ENCODE measurements at regions not wholly inside any gene's neighbourhood (a gene's known extent, or its start where the extent isn't known, plus 50 kb on each side); places are given as distances from the start of the nearest gene placed in this dataset.

DNA sequence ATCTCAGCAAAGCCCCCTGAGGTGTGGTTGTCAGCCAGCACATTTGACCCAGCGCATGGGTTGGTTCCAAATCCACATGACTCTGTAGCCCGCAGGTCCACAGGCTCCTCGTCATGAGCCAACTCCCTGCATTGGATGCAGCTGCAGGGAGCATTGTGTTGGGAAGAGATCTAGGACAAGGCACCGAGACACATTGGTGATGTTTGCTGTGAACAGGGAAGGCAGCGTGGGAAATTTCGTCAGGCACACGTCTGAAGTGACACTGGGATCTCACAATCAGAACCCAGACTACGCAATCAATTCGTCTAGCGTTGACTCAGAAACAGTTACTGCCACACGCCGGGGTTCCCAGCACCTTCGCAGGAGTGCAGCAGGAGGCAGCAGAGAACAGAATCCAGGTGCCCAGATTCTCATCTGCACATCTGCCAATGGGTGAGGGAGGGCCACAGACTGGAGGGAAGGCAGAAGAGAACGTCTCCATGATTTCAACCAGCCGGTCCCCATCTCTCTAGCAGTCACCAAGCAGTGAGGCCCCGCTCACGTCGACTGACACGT is 177.0 kb downstream of the TTLL2 start (continued):
- TF ChIP-seq, protein P1, sequence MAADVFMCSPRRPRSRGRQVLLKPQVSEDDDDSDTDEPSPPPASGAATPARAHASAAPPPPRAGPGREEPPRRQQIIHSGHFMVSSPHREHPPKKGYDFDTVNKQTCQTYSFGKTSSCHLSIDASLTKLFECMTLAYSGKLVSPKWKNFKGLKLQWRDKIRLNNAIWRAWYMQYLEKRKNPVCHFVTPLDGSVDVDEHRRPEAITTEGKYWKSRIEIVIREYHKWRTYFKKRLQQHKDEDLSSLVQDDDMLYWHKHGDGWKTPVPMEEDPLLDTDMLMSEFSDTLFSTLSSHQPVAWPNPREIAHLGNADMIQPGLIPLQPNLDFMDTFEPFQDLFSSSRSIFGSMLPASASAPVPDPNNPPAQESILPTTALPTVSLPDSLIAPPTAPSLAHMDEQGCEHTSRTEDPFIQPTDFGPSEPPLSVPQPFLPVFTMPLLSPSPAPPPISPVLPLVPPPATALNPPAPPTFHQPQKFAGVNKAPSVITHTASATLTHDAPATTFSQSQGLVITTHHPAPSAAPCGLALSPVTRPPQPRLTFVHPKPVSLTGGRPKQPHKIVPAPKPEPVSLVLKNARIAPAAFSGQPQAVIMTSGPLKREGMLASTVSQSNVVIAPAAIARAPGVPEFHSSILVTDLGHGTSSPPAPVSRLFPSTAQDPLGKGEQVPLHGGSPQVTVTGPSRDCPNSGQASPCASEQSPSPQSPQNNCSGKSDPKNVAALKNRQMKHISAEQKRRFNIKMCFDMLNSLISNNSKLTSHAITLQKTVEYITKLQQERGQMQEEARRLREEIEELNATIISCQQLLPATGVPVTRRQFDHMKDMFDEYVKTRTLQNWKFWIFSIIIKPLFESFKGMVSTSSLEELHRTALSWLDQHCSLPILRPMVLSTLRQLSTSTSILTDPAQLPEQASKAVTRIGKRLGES (CRISPR knock-in tag; IDR thresholded peaks at IDR 0.05; ENCODE audit: borderline replicate concordance) = no peak
- no peak for TF ChIP-seq SALL2 (CRISPR knock-in tag; IDR thresholded peaks at IDR 0.05)
- no peak for TF ChIP-seq ZNF274 (CRISPR knock-in tag; IDR thresholded peaks at IDR 0.05)
- no peak for TF ChIP-seq ZNF337 (CRISPR knock-in tag; IDR thresholded peaks at IDR 0.05; ENCODE audit: borderline replicate concordance, low read depth)
- peak; percentile 54; the same call in 1 of the 2 replicates for TF ChIP-seq ZNF891 (CRISPR knock-in tag; IDR thresholded peaks at IDR 0.05)
- no peak for TF ChIP-seq HOXA9 (CRISPR knock-in tag; IDR thresholded peaks at IDR 0.05; ENCODE audit: borderline replicate concordance)
- no peak; the same call in 1 of the 2 replicates for TF ChIP-seq ZSCAN9 (CRISPR knock-in tag; IDR thresholded peaks at IDR 0.05; ENCODE audit: borderline replicate concordance)
- no peak for TF ChIP-seq ZSCAN25 (CRISPR knock-in tag; IDR thresholded peaks at IDR 0.05)
- no peak for TF ChIP-seq MED13 (CRISPR knock-in tag; IDR thresholded peaks at IDR 0.05)
- TF ChIP-seq, protein P2, sequence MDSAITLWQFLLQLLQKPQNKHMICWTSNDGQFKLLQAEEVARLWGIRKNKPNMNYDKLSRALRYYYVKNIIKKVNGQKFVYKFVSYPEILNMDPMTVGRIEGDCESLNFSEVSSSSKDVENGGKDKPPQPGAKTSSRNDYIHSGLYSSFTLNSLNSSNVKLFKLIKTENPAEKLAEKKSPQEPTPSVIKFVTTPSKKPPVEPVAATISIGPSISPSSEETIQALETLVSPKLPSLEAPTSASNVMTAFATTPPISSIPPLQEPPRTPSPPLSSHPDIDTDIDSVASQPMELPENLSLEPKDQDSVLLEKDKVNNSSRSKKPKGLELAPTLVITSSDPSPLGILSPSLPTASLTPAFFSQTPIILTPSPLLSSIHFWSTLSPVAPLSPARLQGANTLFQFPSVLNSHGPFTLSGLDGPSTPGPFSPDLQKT (CRISPR knock-in tag; IDR thresholded peaks at IDR 0.05; ENCODE audit: borderline replicate concordance) = no peak
- TF ChIP-seq HNF4G (IDR thresholded peaks at IDR 0.05; ENCODE audit: borderline replicate concordance, low read depth, low read length) = no peak
- TF ChIP-seq HNF4G (CRISPR knock-in tag; IDR thresholded peaks at IDR 0.05; ENCODE audit: borderline replicate concordance, low read depth) = no peak
- TF ChIP-seq BHLHE40 (IDR thresholded peaks at IDR 0.05; ENCODE audit: low read length) = peak; percentile 5; the same call in 1 of the 2 replicates
- no peak for TF ChIP-seq MEIS2 (CRISPR knock-in tag; IDR thresholded peaks at IDR 0.05)
- TF ChIP-seq ZKSCAN1 (IDR thresholded peaks at IDR 0.05; ENCODE audit: low read length) = no peak
- TF ChIP-seq ZNF24 (IDR thresholded peaks at IDR 0.05) = no peak
- no peak for TF ChIP-seq FOXM1 (CRISPR knock-in tag; IDR thresholded peaks at IDR 0.05)
- TF ChIP-seq GABPA (IDR thresholded peaks at IDR 0.05; ENCODE audit: low read depth, low read length) = no peak
- no peak for TF ChIP-seq GABPA (CRISPR knock-in tag; IDR thresholded peaks at IDR 0.05; ENCODE audit: low read depth)
- TF ChIP-seq FOXO1 (CRISPR knock-in tag; IDR thresholded peaks at IDR 0.05) = no peak
- peak; percentile 88 for TF ChIP-seq XRCC5 (optimal IDR thresholded peaks at IDR 0.05; ENCODE audit: low read length)
- TF ChIP-seq ZNF616 (CRISPR knock-in tag; IDR thresholded peaks at IDR 0.05; ENCODE audit: low read depth) = 0 out of 2 replicates have a peak, but pooled peaks have one; percentile 44
- no peak for TF ChIP-seq FOXA1 (IDR thresholded peaks at IDR 0.05)
- TF ChIP-seq FOXA1 (CRISPR knock-in tag; IDR thresholded peaks at IDR 0.05) = no peak
